Stimulated activated CD8-positive, alpha-beta memory T cell treated with anti-CD3 and anti-CD28 coated beads, Interleukin-4, amount 100 ng/mL, for 1 hour (primary cell): ENCODE measurements at regions not wholly inside any gene's neighbourhood (a gene's known extent, or its start where the extent isn't known, plus 50 kb on each side); places are given as distances from the start of the nearest gene placed in this dataset.
"Not testable (repeated sequence)": the region's sequence is repeated elsewhere in the genome, so short reads cannot be mapped to it uniquely, and the experiment has no call there.

ENCODE experiments used
- DNase-seq, 2 donors: peaks; one replicate each; pipeline ENCODE4 v3.0.0-alpha.2; 2020; ENCODE audit warnings: low read depth in 2 of 2, low spot score in 1 of 2

- no peak for DNase-seq
These were observed 270.9 kb downstream of the SPRY1 start for GRCh38 chr4:123667496-123667895.

GRCh38 chr4:123667991-123668390 lies 271.4 kb downstream of the SPRY1 start:
- no peak for DNase-seq

GRCh38 chr4:123671636-123672404 lies 275.2 kb downstream of the SPRY1 start:
- DNase-seq, result no peak

GRCh38 chr4:123672987-123673386 lies 276.4 kb downstream of the SPRY1 start:
- no peak for DNase-seq

- DNase-seq, result no peak
These were observed 277.4 kb downstream of the SPRY1 start for GRCh38 chr4:123673971-123674370.

GRCh38 chr4:123674762-123675465 lies 278.3 kb downstream of the SPRY1 start:
- no peak for DNase-seq

- DNase-seq, result no peak
These were observed 279.0 kb downstream of the SPRY1 start for GRCh38 chr4:123675567-123675966.

- no peak for DNase-seq
These were observed 279.7 kb downstream of the SPRY1 start for GRCh38 chr4:123676071-123676889.

- DNase-seq, result no peak
These were observed 280.3 kb downstream of the SPRY1 start for GRCh38 chr4:123676890-123677229.

GRCh38 chr4:123682931-123683330 lies 286.3 kb downstream of the SPRY1 start:
- DNase-seq, result no peak

- DNase-seq, result not testable (repeated sequence)
These were observed 288.3 kb downstream of the SPRY1 start for GRCh38 chr4:123684937-123685336.

GRCh38 chr4:123695531-123695930 lies 298.9 kb downstream of the SPRY1 start:
- DNase-seq, result not testable (repeated sequence)

GRCh38 chr4:123696687-123697086 lies 300.1 kb downstream of the SPRY1 start:
- no peak for DNase-seq

- DNase-seq, result no peak
These were observed 302.0 kb downstream of the SPRY1 start for GRCh38 chr4:123698556-123698955.

- DNase-seq, result no peak
These were observed 303.5 kb downstream of the SPRY1 start for GRCh38 chr4:123699880-123700771.

GRCh38 chr4:123701131-123701575 lies 304.6 kb downstream of the SPRY1 start:
- DNase-seq, result no peak

GRCh38 chr4:123705419-123705818 lies 308.8 kb downstream of the SPRY1 start:
- no peak for DNase-seq

GRCh38 chr4:123706973-123707372 lies 310.4 kb downstream of the SPRY1 start:
- DNase-seq, result no peak

GRCh38 chr4:123708902-123709301 lies 312.3 kb downstream of the SPRY1 start:
- no peak for DNase-seq

GRCh38 chr4:123709336-123709735 lies 312.7 kb downstream of the SPRY1 start:
- no peak for DNase-seq

GRCh38 chr4:123731035-123731434 lies 334.4 kb downstream of the SPRY1 start:
- no peak for DNase-seq
